ENCODE measurements at regions not wholly inside any gene's neighbourhood (a gene's known extent, or its start where the extent isn't known, plus 50 kb on each side); places are given as distances from the start of the nearest gene placed in this dataset.

DNA sequence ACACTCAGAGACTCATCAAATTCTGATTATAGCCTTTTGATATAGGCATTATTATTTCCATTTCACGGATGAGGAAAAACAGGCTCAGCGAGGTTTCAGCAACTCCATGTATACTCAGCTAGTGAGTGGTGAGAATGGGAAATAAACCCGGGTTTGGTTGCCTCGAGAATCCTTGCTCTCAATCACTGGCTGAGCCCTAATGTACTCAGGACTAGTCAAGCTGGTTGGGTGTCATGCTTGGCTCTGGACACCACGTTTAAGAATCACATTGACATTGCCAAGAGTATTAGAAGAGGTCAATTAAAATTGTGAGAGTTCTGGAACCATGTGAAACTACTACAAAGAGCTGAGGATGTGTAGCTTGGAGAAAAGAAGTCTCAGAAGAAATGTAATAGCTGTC lies 444.5 kb downstream of the MFSD1 start:
- Histone ChIP-seq H3K4me3 (ENCODE audit: low read length in 2 of 2) (no peak overlapping the region), H3K9me3 (ENCODE audit: control insufficient read depth in 2 of 2, insufficient read depth in 1 of 2, low read length in 1 of 2) (no peaks in the 10 kb centered on the region), H3K27ac (ENCODE audit: low read depth in 1 of 2, low read length in 1 of 2) (no peak overlapping the region), H3K27me3 (ENCODE audit: control insufficient read depth in 2 of 2, insufficient read depth in 1 of 2, low read length in 1 of 2) (no peaks in the 10 kb centered on the region), H3K4me1 (ENCODE audit: control insufficient read depth in 2 of 2, insufficient read depth in 2 of 2, low read length in 2 of 2) (no peaks in the 10 kb centered on the region), H3K36me3 (ENCODE audit: control insufficient read depth in 2 of 2, insufficient read depth in 2 of 2, low read length in 1 of 2) (no peaks in the 10 kb centered on the region)
- DNase-seq (ENCODE audit: low read depth in 6 of 9, low spot score in 9 of 9), result no peak
- 84% methylated on average over 5 of the region's 5 CpGs for WGBS

DNA sequence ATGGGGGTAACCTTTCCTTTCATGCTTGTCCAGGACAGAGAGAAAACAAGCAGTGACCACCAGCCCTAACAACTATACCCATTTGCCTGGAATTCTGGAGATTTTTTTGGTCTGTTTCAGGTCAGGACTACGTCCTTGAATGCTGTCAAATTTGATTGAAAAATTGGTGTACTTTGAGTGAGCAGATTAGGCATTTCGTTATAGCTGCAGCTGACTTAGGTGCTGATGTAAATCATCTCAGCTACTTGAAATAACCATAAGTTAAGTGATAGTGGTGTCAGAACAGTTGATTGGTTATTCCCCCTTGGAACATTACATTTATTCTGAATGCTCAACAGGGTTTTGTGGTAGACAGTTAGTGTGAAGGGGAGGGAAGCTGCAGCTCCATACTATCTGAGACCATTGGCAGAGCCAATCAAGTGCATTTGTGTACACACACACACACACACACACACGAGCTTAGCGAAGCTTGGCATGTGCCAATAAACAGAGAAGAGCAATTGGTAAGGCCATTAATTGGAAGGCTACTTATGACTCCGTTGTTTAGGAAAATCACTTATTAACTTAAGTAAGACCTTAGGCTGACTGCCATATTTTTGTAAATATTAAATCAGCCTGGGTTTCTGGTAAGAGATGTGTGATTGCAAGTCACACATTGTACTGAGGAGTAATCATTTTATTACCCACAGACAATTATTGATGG lies 447.8 kb downstream of the MFSD1 start:
- DNase-seq (ENCODE audit: low read depth in 6 of 9, low spot score in 9 of 9), result no peak
- Histone ChIP-seq H3K36me3 (ENCODE audit: control insufficient read depth in 2 of 2, insufficient read depth in 2 of 2, low read length in 1 of 2) (no peaks in the 10 kb centered on the region), H3K27me3 (ENCODE audit: control insufficient read depth in 2 of 2, insufficient read depth in 1 of 2, low read length in 1 of 2) (no peaks in the 10 kb centered on the region), H3K9me3 (ENCODE audit: control insufficient read depth in 2 of 2, insufficient read depth in 1 of 2, low read length in 1 of 2) (no peaks in the 10 kb centered on the region), H3K4me1 (ENCODE audit: control insufficient read depth in 2 of 2, insufficient read depth in 2 of 2, low read length in 2 of 2) (no peaks in the 10 kb centered on the region), H3K4me3 (ENCODE audit: low read length in 2 of 2) (no peak overlapping the region), H3K27ac (ENCODE audit: low read depth in 1 of 2, low read length in 1 of 2) (no peak overlapping the region)
- 78% methylated on average over 5 of the region's 5 CpGs for WGBS

DNA sequence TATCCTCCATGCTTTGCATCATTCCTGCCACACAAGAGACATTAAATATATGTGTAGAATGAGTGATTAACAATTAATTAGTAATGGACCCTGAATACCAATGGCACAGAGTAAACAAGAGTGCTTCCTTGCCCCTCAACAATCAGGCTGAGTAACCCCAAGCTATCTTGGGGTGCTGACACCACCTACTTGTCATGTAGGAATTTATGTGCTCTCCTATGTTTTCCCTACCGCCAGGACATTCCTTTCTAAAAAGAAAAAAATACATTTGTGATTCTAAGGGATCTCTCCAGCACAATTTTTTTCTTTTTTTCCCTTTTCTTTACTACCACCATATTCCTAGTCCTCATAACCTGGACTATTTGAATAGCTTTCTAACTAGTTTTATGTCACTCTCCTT lies 449.1 kb downstream of the MFSD1 start:
- Histone ChIP-seq H3K4me1 (ENCODE audit: control insufficient read depth in 2 of 2, insufficient read depth in 2 of 2, low read length in 2 of 2) (no peaks in the 10 kb centered on the region), H3K36me3 (ENCODE audit: control insufficient read depth in 2 of 2, insufficient read depth in 2 of 2, low read length in 1 of 2) (no peaks in the 10 kb centered on the region), H3K27me3 (ENCODE audit: control insufficient read depth in 2 of 2, insufficient read depth in 1 of 2, low read length in 1 of 2) (no peaks in the 10 kb centered on the region), H3K9me3 (ENCODE audit: control insufficient read depth in 2 of 2, insufficient read depth in 1 of 2, low read length in 1 of 2) (no peaks in the 10 kb centered on the region), H3K27ac (ENCODE audit: low read depth in 1 of 2, low read length in 1 of 2) (no peak overlapping the region), H3K4me3 (ENCODE audit: low read length in 2 of 2) (no peak overlapping the region)
- 87% methylated on average over 1 of the region's 1 CpG for WGBS
- no peak for DNase-seq (ENCODE audit: low read depth in 6 of 9, low spot score in 9 of 9)

DNA sequence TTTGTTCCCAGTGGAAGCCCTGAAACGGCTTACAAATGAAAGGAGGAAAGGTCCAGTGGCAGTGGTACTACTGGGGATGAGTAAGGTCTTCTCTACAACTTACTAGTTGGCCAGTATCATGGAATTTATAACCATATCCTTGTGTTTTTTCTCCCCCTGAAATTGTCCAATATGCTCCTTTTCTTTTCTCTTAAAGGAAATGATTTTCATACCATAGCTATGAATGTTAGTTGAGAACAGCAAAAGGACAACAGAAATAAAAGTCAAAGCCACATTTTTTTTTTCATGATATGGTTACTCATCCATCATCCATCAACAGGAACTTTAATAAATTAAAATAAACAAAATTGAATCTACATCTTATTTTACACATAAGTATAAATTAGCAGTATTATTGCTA lies 450.4 kb downstream of the MFSD1 start:
- Histone ChIP-seq H3K27me3 (ENCODE audit: control insufficient read depth in 2 of 2, insufficient read depth in 1 of 2, low read length in 1 of 2) (no peaks in the 10 kb centered on the region), H3K27ac (ENCODE audit: low read depth in 1 of 2, low read length in 1 of 2) (no peak overlapping the region), H3K9me3 (ENCODE audit: control insufficient read depth in 2 of 2, insufficient read depth in 1 of 2, low read length in 1 of 2) (no peaks in the 10 kb centered on the region), H3K4me1 (ENCODE audit: control insufficient read depth in 2 of 2, insufficient read depth in 2 of 2, low read length in 2 of 2) (no peaks in the 10 kb centered on the region), H3K4me3 (ENCODE audit: low read length in 2 of 2) (no peak overlapping the region), H3K36me3 (ENCODE audit: control insufficient read depth in 2 of 2, insufficient read depth in 2 of 2, low read length in 1 of 2) (no peaks in the 10 kb centered on the region)
- WGBS, result 70% methylated on average over 1 of the region's 1 CpG
- DNase-seq (ENCODE audit: low read depth in 6 of 9, low spot score in 9 of 9), result no peak

DNA sequence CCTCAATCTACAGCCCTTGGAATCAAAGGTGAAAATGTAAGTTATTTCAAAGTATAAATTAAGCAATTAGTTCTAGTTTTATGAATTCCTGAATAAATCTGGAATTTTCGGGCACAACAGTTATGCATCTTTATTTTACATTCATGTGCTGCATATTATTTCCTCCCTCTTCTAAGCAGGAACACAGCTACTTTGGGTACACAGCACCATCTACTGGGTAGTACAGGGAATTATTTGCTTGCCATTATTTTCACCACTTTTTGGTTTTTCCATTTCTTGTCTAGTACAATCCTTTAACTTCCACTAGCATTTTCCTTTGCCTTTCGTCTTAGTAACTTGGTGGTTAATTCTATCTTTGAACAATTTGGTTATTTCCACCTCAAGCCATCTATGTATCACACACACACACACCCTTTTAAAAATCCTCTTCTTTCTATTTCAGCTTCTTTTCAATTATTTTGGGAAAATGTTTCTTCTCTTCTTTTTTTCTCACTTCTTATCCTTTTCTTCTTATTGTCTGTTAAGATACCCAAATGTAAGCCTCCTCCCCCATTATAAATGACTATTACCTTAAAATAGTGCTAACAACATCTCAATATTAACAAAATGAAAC lies 451.0 kb downstream of the MFSD1 start:
- Histone ChIP-seq H3K4me3 (ENCODE audit: low read length in 2 of 2) (no peak overlapping the region), H3K4me1 (ENCODE audit: control insufficient read depth in 2 of 2, insufficient read depth in 2 of 2, low read length in 2 of 2) (no peaks in the 10 kb centered on the region), H3K27ac (ENCODE audit: low read depth in 1 of 2, low read length in 1 of 2) (no peak overlapping the region), H3K9me3 (ENCODE audit: control insufficient read depth in 2 of 2, insufficient read depth in 1 of 2, low read length in 1 of 2) (no peaks in the 10 kb centered on the region), H3K36me3 (ENCODE audit: control insufficient read depth in 2 of 2, insufficient read depth in 2 of 2, low read length in 1 of 2) (no peaks in the 10 kb centered on the region), H3K27me3 (ENCODE audit: control insufficient read depth in 2 of 2, insufficient read depth in 1 of 2, low read length in 1 of 2) (no peaks in the 10 kb centered on the region)
- 28% methylated on average over 2 of the region's 2 CpGs for WGBS
- DNase-seq (ENCODE audit: low read depth in 6 of 9, low spot score in 9 of 9), result no peak

DNA sequence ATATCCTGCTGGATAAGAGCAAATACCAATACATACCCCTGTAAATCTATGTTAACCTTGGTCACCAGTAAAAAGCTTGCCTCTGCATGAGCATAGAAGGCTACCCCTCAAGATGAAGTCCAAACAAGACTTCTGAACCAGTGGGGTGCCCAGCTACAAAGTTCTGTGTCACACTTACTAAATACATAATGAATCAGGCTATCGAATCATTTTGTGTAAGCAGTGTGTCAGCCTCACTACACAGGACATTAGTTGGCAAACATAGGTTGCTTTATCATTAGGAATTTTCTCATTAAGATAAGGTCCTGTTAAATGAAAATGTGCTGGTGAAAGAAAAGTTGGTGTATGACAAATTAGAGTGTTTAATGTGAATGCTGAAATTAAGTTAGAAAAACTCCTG lies 452.0 kb downstream of the MFSD1 start:
- 97% methylated on average over 1 of the region's 1 CpG for WGBS
- H3K36me3 ChIP-seq (ENCODE audit: control insufficient read depth in 2 of 2, insufficient read depth in 2 of 2, low read length in 1 of 2), result no peaks in the 10 kb centered on the region
- H3K27ac ChIP-seq (ENCODE audit: low read depth in 1 of 2, low read length in 1 of 2), result no peak overlapping the region
- no peak overlapping the region for H3K4me3 ChIP-seq (ENCODE audit: low read length in 2 of 2)
- no peaks in the 10 kb centered on the region for H3K4me1 ChIP-seq (ENCODE audit: control insufficient read depth in 2 of 2, insufficient read depth in 2 of 2, low read length in 2 of 2)
- no peaks in the 10 kb centered on the region for H3K27me3 ChIP-seq (ENCODE audit: control insufficient read depth in 2 of 2, insufficient read depth in 1 of 2, low read length in 1 of 2)
- no peak for DNase-seq (ENCODE audit: low read depth in 6 of 9, low spot score in 9 of 9)
- H3K9me3 ChIP-seq (ENCODE audit: control insufficient read depth in 2 of 2, insufficient read depth in 1 of 2, low read length in 1 of 2), result no peaks in the 10 kb centered on the region

DNA sequence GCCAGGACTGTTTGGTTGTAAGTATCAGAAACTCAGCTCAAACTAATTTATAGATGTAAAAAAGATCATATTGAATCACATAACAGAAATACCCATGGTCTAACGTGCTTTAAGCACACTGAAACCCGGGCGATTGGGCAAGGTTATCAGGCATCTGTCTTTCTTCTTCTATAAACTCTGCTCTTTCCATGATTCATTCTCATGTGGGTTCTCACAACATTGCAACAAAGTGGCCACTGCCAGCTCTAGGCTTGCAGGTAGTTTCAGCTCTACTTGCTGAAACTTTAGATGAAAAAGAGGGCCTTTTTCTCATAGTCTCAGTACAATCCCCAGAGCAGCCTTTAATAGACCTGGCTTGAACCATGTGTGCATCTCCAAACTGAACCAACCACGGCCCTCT lies 456.1 kb downstream of the MFSD1 start:
- DNase-seq (ENCODE audit: low read depth in 6 of 9, low spot score in 9 of 9), result no peak
- 89% methylated on average over 4 of the region's 4 CpGs for WGBS
- Histone ChIP-seq H3K4me3 (ENCODE audit: low read length in 2 of 2) (no peak overlapping the region), H3K4me1 (ENCODE audit: control insufficient read depth in 2 of 2, insufficient read depth in 2 of 2, low read length in 2 of 2) (no peaks in the 10 kb centered on the region), H3K27ac (ENCODE audit: low read depth in 1 of 2, low read length in 1 of 2) (no peak overlapping the region), H3K27me3 (ENCODE audit: control insufficient read depth in 2 of 2, insufficient read depth in 1 of 2, low read length in 1 of 2) (no peaks in the 10 kb centered on the region), H3K36me3 (ENCODE audit: control insufficient read depth in 2 of 2, insufficient read depth in 2 of 2, low read length in 1 of 2) (no peaks in the 10 kb centered on the region), H3K9me3 (ENCODE audit: control insufficient read depth in 2 of 2, insufficient read depth in 1 of 2, low read length in 1 of 2) (no peaks in the 10 kb centered on the region)

DNA sequence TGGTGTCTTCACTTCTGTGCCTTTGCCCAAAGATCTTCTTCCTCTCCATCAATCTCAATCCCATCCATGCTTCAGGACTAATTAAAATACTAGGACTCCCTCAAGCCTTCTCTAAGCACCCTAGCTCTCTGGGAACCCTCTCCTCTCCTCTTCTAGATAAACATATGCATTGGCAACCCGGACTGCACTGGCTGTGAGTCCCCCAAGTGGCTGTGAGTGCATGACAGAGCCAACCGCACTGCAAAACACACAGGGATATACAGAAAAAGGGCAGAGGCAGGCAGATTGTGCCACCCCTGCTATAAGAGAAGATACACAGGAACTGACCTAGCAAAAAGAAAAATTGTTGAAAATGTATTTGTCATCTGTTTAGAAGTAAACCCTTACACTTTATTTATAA lies 457.1 kb downstream of the MFSD1 start:
- Histone ChIP-seq H3K4me1 (ENCODE audit: control insufficient read depth in 2 of 2, insufficient read depth in 2 of 2, low read length in 2 of 2) (no peaks in the 10 kb centered on the region), H3K27ac (ENCODE audit: low read depth in 1 of 2, low read length in 1 of 2) (no peak overlapping the region), H3K4me3 (ENCODE audit: low read length in 2 of 2) (no peak overlapping the region), H3K36me3 (ENCODE audit: control insufficient read depth in 2 of 2, insufficient read depth in 2 of 2, low read length in 1 of 2) (no peaks in the 10 kb centered on the region), H3K27me3 (ENCODE audit: control insufficient read depth in 2 of 2, insufficient read depth in 1 of 2, low read length in 1 of 2) (no peaks in the 10 kb centered on the region), H3K9me3 (ENCODE audit: control insufficient read depth in 2 of 2, insufficient read depth in 1 of 2, low read length in 1 of 2) (no peaks in the 10 kb centered on the region)
- 70% methylated on average over 2 of the region's 2 CpGs for WGBS
- DNase-seq (ENCODE audit: low read depth in 6 of 9, low spot score in 9 of 9), result no peak

DNA sequence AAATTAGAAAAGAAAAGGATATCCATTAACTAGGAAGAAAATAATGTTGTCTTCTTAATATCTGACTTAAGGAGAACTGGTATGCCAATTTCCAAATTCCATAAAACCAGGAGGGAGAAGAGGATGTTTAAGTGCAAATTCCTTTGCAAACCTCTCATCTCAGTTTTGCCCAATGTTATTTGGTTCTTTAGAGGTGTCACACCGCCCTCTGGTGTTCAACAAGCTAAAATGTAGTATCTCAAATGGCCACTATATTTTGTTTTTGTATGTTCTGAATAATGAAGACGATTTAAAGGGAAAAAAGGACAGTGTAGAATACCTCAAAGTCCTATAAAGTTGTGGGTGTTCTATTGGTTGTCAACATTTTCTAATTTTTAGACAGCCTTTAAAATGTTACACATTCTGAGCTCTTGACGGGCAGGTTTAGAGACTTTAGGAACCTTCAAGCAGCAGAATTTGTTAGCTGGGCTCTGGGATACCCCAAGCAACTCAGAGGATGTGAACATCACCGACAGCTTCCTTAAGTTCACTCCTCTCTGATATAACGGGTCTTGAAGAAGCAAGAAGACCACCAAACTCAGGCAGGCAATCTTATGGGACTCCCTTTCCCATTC lies 458.3 kb downstream of the MFSD1 start:
- DNase-seq (ENCODE audit: low read depth in 6 of 9, low spot score in 9 of 9), result peak in 7 of 9 donors; percentile 7 to 50 (median 23)
- H3K36me3 ChIP-seq (ENCODE audit: control insufficient read depth in 2 of 2, insufficient read depth in 2 of 2, low read length in 1 of 2), result no peaks in the 10 kb centered on the region
- no peaks in the 10 kb centered on the region for H3K9me3 ChIP-seq (ENCODE audit: control insufficient read depth in 2 of 2, insufficient read depth in 1 of 2, low read length in 1 of 2)
- H3K27ac ChIP-seq (ENCODE audit: low read depth in 1 of 2, low read length in 1 of 2), result no peak overlapping the region
- no peak overlapping the region for H3K4me3 ChIP-seq (ENCODE audit: low read length in 2 of 2)
- no peaks in the 10 kb centered on the region for H3K27me3 ChIP-seq (ENCODE audit: control insufficient read depth in 2 of 2, insufficient read depth in 1 of 2, low read length in 1 of 2)
- 24% methylated on average over 5 of the region's 5 CpGs for WGBS
- no peaks in the 10 kb centered on the region for H3K4me1 ChIP-seq (ENCODE audit: control insufficient read depth in 2 of 2, insufficient read depth in 2 of 2, low read length in 2 of 2)

All from thymus (tissue), 11 donors.